Endothelial cell of umbilical vein (primary cell): ENCODE measurements at regions not wholly inside any gene's neighbourhood (a gene's known extent, or its start where the extent isn't known, plus 50 kb on each side); places are given as distances from the start of the nearest gene placed in this dataset.

Experiments
- BruUV-seq: library from RNA; stranded (reverse); fragments of 400-500 nt; replicated peaks from 2 replicates; lab custom pipeline; 2021; lab: Mats Ljungman, UMichigan
- CTCF ChIA-PET: fragments of 300-600, 350-600 bp; sonication (Branson Sonifier 250); formaldehyde crosslinking; loops from one replicate; lab custom pipeline; 2021; ENCODE audit warnings: antibody characterized with exemption, inconsistent platforms; lab: Charles Lee
- POLR2A ChIA-PET: fragments of 300-600, 350-600 bp; sonication (Branson Sonifier 250); formaldehyde crosslinking; loops from one replicate; lab custom pipeline; 2021; ENCODE audit warnings: antibody characterized with exemption, inconsistent platforms; lab: Charles Lee
- DNase-seq: peaks from one replicate; pipeline ENCODE4 v3.0.0-alpha.2; 2011; ENCODE audit warnings: low read depth, low spot score
- FAIRE-seq: peaks from 2 replicates; lab custom pipeline; 2011; peaks lifted over from hg19 to GRCh38; lab: Jason Lieb, UNC
- H2AFZ ChIP-seq: 2 replicates; pipeline ENCODE4 v1.6.0; 2012; ENCODE audit warnings: low read depth, low read length, control low read depth, inconsistent platforms
- H3K27ac ChIP-seq: 2 replicates; pipeline ENCODE4 v1.5.1; 2011; ENCODE audit warnings: low read depth, mild to moderate bottlenecking, control low read depth, low read length, moderate library complexity; ENCODE audit not compliant: insufficient read depth
- H3K27me3 ChIP-seq, 2 experiments: 2 replicates each; pipeline versions ENCODE4 v1.6.0 to v1.6.1; 2011; ENCODE audit warnings: low read length in 2 of 2, mixed read lengths in 1 of 2; ENCODE audit not compliant: control insufficient read depth in 2 of 2, insufficient read depth in 2 of 2
- H3K36me3 ChIP-seq, 2 experiments: 2 replicates in 1 of 2; 3 replicates in 1 of 2; pipeline ENCODE4 v1.5.1; 2011; ENCODE audit warnings: low read length in 2 of 2, mild to moderate bottlenecking in 1 of 2, moderate library complexity in 1 of 2; ENCODE audit not compliant: control insufficient read depth in 2 of 2, insufficient read depth in 2 of 2; ENCODE audit errors: extremely low read depth in 1 of 2
- H3K4me1 ChIP-seq: 3 replicates; pipeline ENCODE4 v1.5.1; 2011; ENCODE audit warnings: mild to moderate bottlenecking, low read length; ENCODE audit not compliant: control insufficient read depth, insufficient read depth; ENCODE audit errors: extremely low read depth
- H3K4me2 ChIP-seq: 2 replicates; pipeline ENCODE4 v1.6.1; 2011; ENCODE audit warnings: low read length, control low read depth, mixed read lengths; ENCODE audit not compliant: insufficient read depth
- H3K4me3 ChIP-seq, 3 experiments: fragments of 200-600 bp in 1 of 3; sonication (generic), shearing (Covaris generic) in 1 of 3; replicated peaks in 1 of 3; 2 replicates each; pipeline ENCODE4 v1.5.1; 2011 to 2016; ENCODE audit warnings: control low read depth in 3 of 3, low read length in 3 of 3, mild to moderate bottlenecking in 2 of 3, inconsistent platforms in 1 of 3, low read depth in 1 of 3, moderate library complexity in 1 of 3; ENCODE audit not compliant: insufficient read depth in 1 of 3
- H3K79me2 ChIP-seq: 2 replicates; pipeline ENCODE4 v1.6.0; 2012; ENCODE audit warnings: low read length, inconsistent platforms; ENCODE audit not compliant: control insufficient read depth, insufficient read depth
- H3K9ac ChIP-seq: replicated peaks from 2 replicates; pipeline ENCODE3; 2011; ENCODE audit warnings: low read length, control low read depth; ENCODE audit not compliant: insufficient read depth; ENCODE audit errors: extremely low read depth
- H3K9me1 ChIP-seq: replicated peaks from 3 replicates; pipeline ENCODE4 v1.6.0; 2011; ENCODE audit warnings: mild to moderate bottlenecking, low read length; ENCODE audit not compliant: control insufficient read depth, insufficient read depth; ENCODE audit errors: extremely low read depth
- H3K9me3 ChIP-seq: replicated peaks from 2 replicates; pipeline ENCODE4 v1.5.1; 2012; ENCODE audit warnings: low read length, inconsistent platforms; ENCODE audit not compliant: control insufficient read depth, insufficient read depth
- H4K20me1 ChIP-seq: replicated peaks from 2 replicates; pipeline ENCODE3; 2011; ENCODE audit warnings: mild to moderate bottlenecking, low read length; ENCODE audit not compliant: control insufficient read depth, insufficient read depth; ENCODE audit errors: extremely low read depth
- EZH2 ChIP-seq: IDR thresholded peaks from 2 replicates; pipeline ENCODE4 v1.6.1; 2012; ENCODE audit warnings: borderline replicate concordance, low read depth, mild to moderate bottlenecking, moderate library complexity, low read length, inconsistent platforms; ENCODE audit not compliant: severe bottlenecking
- FOS ChIP-seq: IDR thresholded peaks from 2 replicates; pipeline ENCODE4 v1.6.1; 2011; ENCODE audit warnings: mild to moderate bottlenecking, low read length, moderate library complexity, borderline replicate concordance; ENCODE audit not compliant: insufficient read depth
- GATA2 ChIP-seq: IDR thresholded peaks from 2 replicates; pipeline ENCODE4 v1.7.0; 2011; ENCODE audit warnings: low read depth, mild to moderate bottlenecking, moderate library complexity, mixed read lengths, low read length; ENCODE audit not compliant: insufficient read length, insufficient read depth
- JUN ChIP-seq: IDR thresholded peaks from 2 replicates; pipeline ENCODE4 v1.6.1; 2011; ENCODE audit warnings: borderline replicate concordance, low read depth; ENCODE audit not compliant: insufficient read length, insufficient read depth
- MYC ChIP-seq: IDR thresholded peaks from one replicate; pipeline ENCODE4 v1.6.1; 2011; ENCODE audit warnings: mild to moderate bottlenecking, low read depth, low read length
- POLR2A ChIP-seq: IDR thresholded peaks from 2 replicates; pipeline ENCODE4 v1.6.1; 2012; ENCODE audit warnings: low read depth, mild to moderate bottlenecking, control low read depth, low read length
- POLR2AphosphoS5 ChIP-seq: IDR thresholded peaks from 2 replicates; pipeline ENCODE4 v1.6.1; 2012; ENCODE audit warnings: low read depth, mild to moderate bottlenecking, control low read depth, low read length, moderate library complexity; ENCODE audit not compliant: insufficient read depth
- dilution Hi-C: fragments of 300-500 bp; cut with MboI; formaldehyde crosslinking; loops from one replicate; pipeline ENCODE4 v1.15.0; 2019; ENCODE audit warnings: low sequenced_read_pairs; ENCODE audit not compliant: extremely low pct_ligation_motif_present
- intact Hi-C: fragments of 100-400 bp; cut with micrococcal nuclease; formaldehyde crosslinking; loops from one replicate; pipeline ENCODE4 v1.10.0; 2022
- TF ChIP-seq, protein P1 (sequence below), 2 donors: IDR thresholded peaks; 1 replicate in 1 of 2; 2 replicates in 1 of 2; pipeline ENCODE4 v1.5.1; 2011; ENCODE audit warnings: low read length in 2 of 2, mild to moderate bottlenecking in 2 of 2, moderate library complexity in 2 of 2, control low read depth in 1 of 2, inconsistent platforms in 1 of 2, low read depth in 1 of 2; ENCODE audit not compliant: insufficient read depth in 1 of 2; ENCODE audit errors: extremely low read depth in 1 of 2
- TF ChIP-seq, protein P2 (sequence below): IDR thresholded peaks from 2 replicates; pipeline ENCODE4 v1.6.1; 2011; ENCODE audit not compliant: insufficient read depth, insufficient read length

DNA sequence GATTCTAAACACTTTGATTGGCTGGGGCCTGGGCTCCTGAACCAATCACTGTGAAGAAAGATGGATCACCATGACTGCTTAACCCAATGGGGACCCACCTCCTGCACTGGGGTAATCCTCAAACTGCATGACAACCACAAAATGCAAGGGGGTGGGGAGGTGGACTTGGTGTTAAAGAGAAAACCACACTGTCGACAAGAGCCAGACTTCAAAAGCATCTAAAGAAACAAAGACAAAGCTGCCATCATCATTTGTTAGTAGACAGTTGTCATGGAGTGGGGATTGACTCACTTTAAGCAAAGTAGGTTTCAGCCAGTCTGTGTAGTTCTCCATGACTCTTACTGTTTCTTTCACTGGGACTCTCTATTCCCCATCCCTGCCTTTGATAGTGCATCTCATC is 433.8 kb downstream of the PLPP3 start:
- H3K4me1 ChIP-seq, result peaks cover 16% of the 10 kb centered on the region
- no peaks in the 10 kb centered on the region for H3K36me3 ChIP-seq
- no TSS peak for BruUV-seq
- H3K79me2 ChIP-seq, result no peaks in the 10 kb centered on the region
- intact Hi-C loops, result no loop called here
- no peak overlapping the region for H3K9ac ChIP-seq
- H3K4me2 ChIP-seq, result no peak overlapping the region
- no peak overlapping the region for H3K4me3 ChIP-seq
- FAIRE-seq (no peak), DNase-seq (no peak)
- ChIA-PET POLR2A (no interaction called here), CTCF (interaction anchor here (1.0 kb wide), 1 partner anchor 14 kb away, joined by 5 read pairs; no protein-coding TSS in a partner anchor)
- H2AFZ ChIP-seq, result no peak overlapping the region
- no peak overlapping the region for H3K27ac ChIP-seq
- no peaks in the 10 kb centered on the region for H4K20me1 ChIP-seq
- no peaks in the 10 kb centered on the region for H3K9me1 ChIP-seq
- no peaks in the 10 kb centered on the region for H3K9me3 ChIP-seq
- H3K27me3 ChIP-seq, result no peaks in the 10 kb centered on the region
- dilution Hi-C loops, result no loop called here
- no peak for TF ChIP-seq POLR2AphosphoS5
- TF ChIP-seq MYC, result no peak

DNA sequence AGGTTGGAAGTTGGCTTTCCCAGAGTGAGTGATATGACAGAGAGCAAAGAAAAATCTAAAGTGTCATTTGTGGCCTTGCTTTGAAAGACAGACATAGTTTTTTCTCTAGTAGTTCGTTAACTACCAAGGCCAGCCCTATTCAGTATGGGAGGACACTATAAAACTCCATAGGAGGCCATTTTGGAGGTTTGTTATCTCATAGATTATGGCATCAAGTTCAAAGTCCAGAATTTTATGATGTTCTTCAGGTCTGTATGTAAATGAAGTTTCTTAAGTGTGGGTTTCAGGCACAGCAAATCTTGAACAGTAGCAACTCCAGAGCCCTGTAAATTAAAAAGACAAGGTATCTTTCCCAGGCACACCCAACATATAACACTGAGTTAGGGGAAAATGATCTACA is 437.1 kb downstream of the PLPP3 start:
- H3K9ac ChIP-seq, result no peak overlapping the region
- CTCF ChIA-PET, result interaction anchor here (1.5 kb wide), 1 partner anchor 11 kb away, joined by 3 read pairs; no protein-coding TSS in a partner anchor
- DNase-seq (no peak), FAIRE-seq (no peak)
- H3K9me1 ChIP-seq, result no peaks in the 10 kb centered on the region
- intact Hi-C loops (no loop called here), dilution Hi-C loops (no loop called here)
- H2AFZ ChIP-seq, result no peak overlapping the region
- H3K27me3 ChIP-seq, result no peaks in the 10 kb centered on the region
- H3K4me2 ChIP-seq, result no peak overlapping the region
- H3K36me3 ChIP-seq, result no peaks in the 10 kb centered on the region
- H3K4me1 ChIP-seq, result peaks cover 15% of the 10 kb centered on the region
- no peak overlapping the region for H3K4me3 ChIP-seq
- no peaks in the 10 kb centered on the region for H3K79me2 ChIP-seq
- TF ChIP-seq FOS (no peak), POLR2A (no peak), JUN (no peak), MYC (no peak), EZH2 (no peak), GATA2 (no peak), POLR2AphosphoS5 (no peak)
- TF ChIP-seq, protein P1, sequence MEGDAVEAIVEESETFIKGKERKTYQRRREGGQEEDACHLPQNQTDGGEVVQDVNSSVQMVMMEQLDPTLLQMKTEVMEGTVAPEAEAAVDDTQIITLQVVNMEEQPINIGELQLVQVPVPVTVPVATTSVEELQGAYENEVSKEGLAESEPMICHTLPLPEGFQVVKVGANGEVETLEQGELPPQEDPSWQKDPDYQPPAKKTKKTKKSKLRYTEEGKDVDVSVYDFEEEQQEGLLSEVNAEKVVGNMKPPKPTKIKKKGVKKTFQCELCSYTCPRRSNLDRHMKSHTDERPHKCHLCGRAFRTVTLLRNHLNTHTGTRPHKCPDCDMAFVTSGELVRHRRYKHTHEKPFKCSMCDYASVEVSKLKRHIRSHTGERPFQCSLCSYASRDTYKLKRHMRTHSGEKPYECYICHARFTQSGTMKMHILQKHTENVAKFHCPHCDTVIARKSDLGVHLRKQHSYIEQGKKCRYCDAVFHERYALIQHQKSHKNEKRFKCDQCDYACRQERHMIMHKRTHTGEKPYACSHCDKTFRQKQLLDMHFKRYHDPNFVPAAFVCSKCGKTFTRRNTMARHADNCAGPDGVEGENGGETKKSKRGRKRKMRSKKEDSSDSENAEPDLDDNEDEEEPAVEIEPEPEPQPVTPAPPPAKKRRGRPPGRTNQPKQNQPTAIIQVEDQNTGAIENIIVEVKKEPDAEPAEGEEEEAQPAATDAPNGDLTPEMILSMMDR (IDR thresholded peaks at IDR 0.05; ENCODE audit: extremely low read depth in 1 of 2, insufficient read depth in 1 of 2, low read depth in 1 of 2, low read length in 2 of 2), result no peak
- TF ChIP-seq, protein P2, sequence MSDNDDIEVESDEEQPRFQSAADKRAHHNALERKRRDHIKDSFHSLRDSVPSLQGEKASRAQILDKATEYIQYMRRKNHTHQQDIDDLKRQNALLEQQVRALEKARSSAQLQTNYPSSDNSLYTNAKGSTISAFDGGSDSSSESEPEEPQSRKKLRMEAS, result no peak
- BruUV-seq, result no TSS peak
- POLR2A ChIA-PET, result no interaction called here
- H3K9me3 ChIP-seq, result no peaks in the 10 kb centered on the region
- H3K27ac ChIP-seq, result no peak overlapping the region
- no peaks in the 10 kb centered on the region for H4K20me1 ChIP-seq
